Natural killer cell (primary cell): ENCODE measurements at regions not wholly inside any gene's neighbourhood (a gene's known extent, or its start where the extent isn't known, plus 50 kb on each side); places are given as distances from the start of the nearest gene placed in this dataset.

Experiments
- ATAC-seq, 3 donors: fragments of 150-1000 bp in 2 of 3; fragments of 200-7000 bp in 1 of 3; cut with Tn5 transposase; 1 replicate in 1 of 3; 2 replicates in 2 of 3; pipeline ENCODE4 v1.10.0; 2021; ENCODE audit warnings: mild to moderate bottlenecking in 2 of 3, moderate library complexity in 2 of 3
- DNase-seq, 2 donors: peaks; one replicate each; pipeline versions ENCODE4 v3.0.0 to v3.0.0-alpha.2; 2013 to 2021; ENCODE audit warnings: mixed read lengths in 1 of 2
- H3K27ac ChIP-seq: one replicate; pipeline ENCODE4 v1.5.1; 2013; ENCODE audit warnings: mild to moderate bottlenecking, low read length
- H3K27me3 ChIP-seq: one replicate; pipeline ENCODE4 v1.6.1; 2013; ENCODE audit warnings: low read length; ENCODE audit not compliant: control insufficient read depth, insufficient read depth
- H3K36me3 ChIP-seq: one replicate; pipeline ENCODE4 v1.6.1; 2013; ENCODE audit warnings: low read length; ENCODE audit not compliant: control insufficient read depth, insufficient read depth
- H3K4me1 ChIP-seq: one replicate; pipeline ENCODE4 v1.6.1; 2013; ENCODE audit warnings: low read length; ENCODE audit not compliant: control insufficient read depth, insufficient read depth
- H3K4me3 ChIP-seq: one replicate; pipeline ENCODE4 v1.5.1; 2013; ENCODE audit warnings: low read length
- H3K9me3 ChIP-seq: one replicate; pipeline ENCODE4 v1.6.1; 2013; ENCODE audit warnings: low read length; ENCODE audit not compliant: control insufficient read depth, insufficient read depth
- H3K27ac Mint-ChIP-seq, 2 donors: one replicate each; pipeline ENCODE4 v1.8.0; 2022; ENCODE audit warnings: mild to moderate bottlenecking in 2 of 2, mixed read lengths in 2 of 2, moderate library complexity in 1 of 2
- H3K27me3 Mint-ChIP-seq, 2 donors: one replicate each; pipeline ENCODE4 v1.8.0; 2022; ENCODE audit warnings: low read depth in 2 of 2, mixed read lengths in 2 of 2
- H3K36me3 Mint-ChIP-seq: one replicate; pipeline ENCODE4 v1.8.0; 2022; ENCODE audit warnings: mixed read lengths
- H3K4me1 Mint-ChIP-seq, 2 donors: one replicate each; pipeline ENCODE4 v1.8.0; 2022; ENCODE audit warnings: mixed read lengths in 2 of 2
- H3K4me3 Mint-ChIP-seq: one replicate; pipeline ENCODE4 v1.8.0; 2022; ENCODE audit warnings: mild to moderate bottlenecking, moderate library complexity, mixed read lengths
- H3K9me3 Mint-ChIP-seq, 2 donors: one replicate each; pipeline ENCODE4 v1.8.0; 2022; ENCODE audit warnings: mixed read lengths in 2 of 2
- WGBS: methylation state at CpG from one replicate; pipeline ENCODE4 v1.1.7; 2013; ENCODE audit warnings: missing lambda C conversion rate; ENCODE audit not compliant: insufficient coverage; 5-methylcytosine and 5-hydroxymethylcytosine counted together
- intact Hi-C: fragments of 100-400 bp; cut with micrococcal nuclease; formaldehyde crosslinking; loops from one replicate; pipeline ENCODE4 v1.14.2; 2022
- TF ChIP-seq, protein P1 (sequence below): fragments of 200-600 bp; IDR thresholded peaks from one replicate; pipeline ENCODE4 v1.8.0; 2022; ENCODE audit warnings: antibody characterized with exemption

GRCh38 chr9:101791533-101791932 is 53.1 kb upstream of the GRIN3A start:
- WGBS, result 60% methylated on average over 3 of the region's 6 CpGs
- DNase-seq, result no peak
- H3K27me3 ChIP-seq, result no peaks in the 10 kb centered on the region
- ATAC-seq, result no peak
- intact Hi-C loops, result no loop called here
- H3K9me3 ChIP-seq, result no peaks in the 10 kb centered on the region
- no peak overlapping the region for H3K4me3 ChIP-seq
- no peaks in the 10 kb centered on the region for H3K4me1 Mint-ChIP-seq
- H3K27ac Mint-ChIP-seq, result no peak overlapping the region
- H3K27ac ChIP-seq, result no peak overlapping the region
- no peaks in the 10 kb centered on the region for H3K36me3 Mint-ChIP-seq
- no peaks in the 10 kb centered on the region for H3K4me1 ChIP-seq
- no peaks in the 10 kb centered on the region for H3K27me3 Mint-ChIP-seq
- peaks cover 0 to 2% of the 10 kb centered on the region in 2 donors for H3K9me3 Mint-ChIP-seq
- H3K4me3 Mint-ChIP-seq, result no peak overlapping the region
- H3K36me3 ChIP-seq, result no peaks in the 10 kb centered on the region
- TF ChIP-seq, protein P1, sequence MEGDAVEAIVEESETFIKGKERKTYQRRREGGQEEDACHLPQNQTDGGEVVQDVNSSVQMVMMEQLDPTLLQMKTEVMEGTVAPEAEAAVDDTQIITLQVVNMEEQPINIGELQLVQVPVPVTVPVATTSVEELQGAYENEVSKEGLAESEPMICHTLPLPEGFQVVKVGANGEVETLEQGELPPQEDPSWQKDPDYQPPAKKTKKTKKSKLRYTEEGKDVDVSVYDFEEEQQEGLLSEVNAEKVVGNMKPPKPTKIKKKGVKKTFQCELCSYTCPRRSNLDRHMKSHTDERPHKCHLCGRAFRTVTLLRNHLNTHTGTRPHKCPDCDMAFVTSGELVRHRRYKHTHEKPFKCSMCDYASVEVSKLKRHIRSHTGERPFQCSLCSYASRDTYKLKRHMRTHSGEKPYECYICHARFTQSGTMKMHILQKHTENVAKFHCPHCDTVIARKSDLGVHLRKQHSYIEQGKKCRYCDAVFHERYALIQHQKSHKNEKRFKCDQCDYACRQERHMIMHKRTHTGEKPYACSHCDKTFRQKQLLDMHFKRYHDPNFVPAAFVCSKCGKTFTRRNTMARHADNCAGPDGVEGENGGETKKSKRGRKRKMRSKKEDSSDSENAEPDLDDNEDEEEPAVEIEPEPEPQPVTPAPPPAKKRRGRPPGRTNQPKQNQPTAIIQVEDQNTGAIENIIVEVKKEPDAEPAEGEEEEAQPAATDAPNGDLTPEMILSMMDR, result no peak
